ENCODE measurements at regions not wholly inside any gene's neighbourhood (a gene's known extent, or its start where the extent isn't known, plus 50 kb on each side); places are given as distances from the start of the nearest gene placed in this dataset.

DNA sequence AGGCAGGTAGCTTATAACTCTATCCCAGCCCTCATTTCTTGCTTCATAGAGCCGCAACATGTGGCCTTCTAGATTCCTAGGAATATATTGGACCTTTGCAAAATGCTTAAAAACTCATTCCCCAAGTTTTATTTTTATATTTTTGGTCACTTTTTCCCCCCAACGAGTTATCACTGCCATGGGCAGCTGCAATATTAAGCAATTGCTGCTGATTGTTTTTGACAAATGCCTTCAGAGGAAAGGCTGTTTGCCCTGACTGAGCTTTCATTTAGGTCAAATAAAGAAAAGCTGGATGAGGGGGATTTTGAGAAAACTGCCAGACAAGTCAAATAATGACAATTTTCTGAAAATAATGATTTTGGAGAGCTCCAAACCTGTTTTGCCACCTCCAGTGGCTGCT is 976.9 kb upstream of the MBL2 start:
- no peak for DNase-seq

DNA sequence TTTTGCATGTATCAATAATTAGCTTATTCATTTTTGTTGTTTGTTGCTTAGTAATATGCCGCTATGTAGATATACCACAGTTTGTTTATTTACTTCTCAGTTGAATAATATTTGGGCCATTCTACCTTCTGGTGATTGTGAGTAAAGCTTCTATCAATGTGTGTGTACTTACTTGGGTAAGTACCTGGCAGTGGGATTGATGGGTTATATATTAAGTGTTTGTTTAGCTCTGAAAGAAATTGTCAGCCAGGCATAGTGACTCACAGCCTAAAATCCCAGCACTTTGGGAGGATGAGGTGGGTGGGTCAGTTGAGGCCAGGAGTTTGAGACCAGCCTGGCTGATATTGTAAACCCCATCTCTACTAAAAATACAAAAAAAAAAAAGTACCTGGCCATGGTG is 975.7 kb upstream of the MBL2 start:
- no peak for DNase-seq

DNA sequence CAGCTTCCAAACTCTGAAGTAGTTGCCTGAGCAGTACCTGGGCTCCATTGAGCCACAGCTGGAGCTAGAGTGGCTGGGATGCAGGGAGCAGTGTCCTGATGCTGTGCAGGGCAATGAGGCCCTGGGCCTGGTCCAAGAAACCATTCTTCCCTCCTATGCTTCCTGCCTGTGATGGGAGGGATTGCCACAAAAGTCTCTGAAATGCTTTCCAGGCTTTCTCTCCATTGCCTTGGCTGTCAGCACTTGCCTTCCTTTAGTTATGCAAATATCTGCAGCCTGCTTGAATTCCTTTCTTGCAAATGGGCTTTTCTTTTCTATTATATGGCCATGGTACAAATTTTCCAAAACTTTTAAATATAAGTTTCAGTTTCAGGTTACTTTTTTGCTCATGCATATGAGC is 972.2 kb upstream of the MBL2 start:
- DNase-seq, result no peak

DNA sequence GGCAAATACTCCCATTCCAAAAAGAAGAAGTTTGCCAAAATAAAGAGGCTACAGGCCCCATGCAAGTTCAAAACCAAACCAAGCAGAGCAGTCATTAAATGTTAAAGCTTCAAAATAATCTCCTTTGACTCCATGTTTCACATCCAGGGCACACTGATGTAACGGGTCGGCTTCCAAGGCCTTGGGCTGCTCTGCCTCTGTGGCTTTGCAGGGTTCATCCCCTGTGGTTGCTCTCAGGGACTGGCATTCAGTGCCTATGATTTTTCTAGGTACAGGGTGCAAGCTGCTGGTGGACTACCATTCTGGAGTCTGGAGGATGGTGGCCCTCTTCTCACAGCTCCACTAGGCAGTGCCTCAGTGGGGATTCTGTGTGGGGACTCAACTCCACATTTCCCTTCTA is 971.6 kb upstream of the MBL2 start:
- DNase-seq, result no peak

DNA sequence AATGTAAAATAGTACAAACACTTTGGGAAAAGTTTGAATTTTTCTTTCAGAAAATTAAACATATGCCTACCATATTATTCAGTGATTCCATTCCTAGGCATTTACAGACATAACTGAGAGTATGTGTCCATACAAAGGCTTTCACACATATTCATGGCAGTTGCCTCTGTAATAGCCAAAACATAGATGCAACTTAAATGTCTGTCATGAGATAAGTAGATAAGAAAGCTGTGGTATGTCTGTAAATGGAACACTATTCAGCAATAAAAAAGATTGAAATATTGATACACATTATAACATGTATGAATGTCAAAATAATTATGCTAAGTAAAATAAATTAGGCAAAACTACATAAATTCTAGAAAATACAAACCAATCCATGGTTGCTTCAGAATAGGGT is 964.5 kb upstream of the MBL2 start:
- DNase-seq, result no peak

DNA sequence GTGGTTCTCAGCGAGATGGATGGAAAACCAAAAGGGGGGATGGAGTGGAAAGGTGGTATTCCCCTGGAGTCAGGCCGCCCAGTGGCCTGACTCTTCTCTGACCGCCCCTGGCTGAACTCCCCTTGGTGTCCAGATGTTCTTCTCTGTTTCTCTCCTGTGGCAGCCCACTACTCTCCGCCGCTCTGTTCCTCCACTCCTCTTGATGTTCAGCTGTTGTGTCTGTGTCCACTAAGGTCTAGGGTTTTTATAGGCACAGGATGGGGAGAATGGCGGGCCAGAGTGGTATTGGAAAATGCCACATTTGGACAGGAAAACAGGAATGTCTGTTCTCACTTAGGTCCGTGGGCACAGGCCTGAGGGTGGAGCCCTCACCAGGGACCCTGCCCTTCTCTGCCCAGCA is 954.3 kb upstream of the MBL2 start:
- no peak for DNase-seq

DNA sequence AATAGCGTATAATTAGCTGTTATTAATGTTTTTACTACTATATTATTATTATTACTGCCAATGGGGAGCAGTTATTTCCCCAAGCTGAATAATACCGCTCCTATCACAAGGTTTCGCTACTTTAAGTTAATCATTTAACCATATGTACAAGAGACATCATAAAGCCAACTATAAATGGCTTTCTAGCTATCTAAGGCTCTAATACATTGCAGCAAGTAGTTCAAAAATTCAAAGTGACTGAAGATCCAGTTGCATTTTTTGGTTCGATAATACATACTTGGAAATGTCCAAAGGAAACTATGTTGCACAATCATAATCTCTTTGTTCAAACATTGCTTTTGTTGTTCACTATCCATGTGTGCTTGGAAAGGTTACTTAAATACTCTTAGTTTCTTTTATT is 952.0 kb upstream of the MBL2 start:
- no peak for DNase-seq

DNA sequence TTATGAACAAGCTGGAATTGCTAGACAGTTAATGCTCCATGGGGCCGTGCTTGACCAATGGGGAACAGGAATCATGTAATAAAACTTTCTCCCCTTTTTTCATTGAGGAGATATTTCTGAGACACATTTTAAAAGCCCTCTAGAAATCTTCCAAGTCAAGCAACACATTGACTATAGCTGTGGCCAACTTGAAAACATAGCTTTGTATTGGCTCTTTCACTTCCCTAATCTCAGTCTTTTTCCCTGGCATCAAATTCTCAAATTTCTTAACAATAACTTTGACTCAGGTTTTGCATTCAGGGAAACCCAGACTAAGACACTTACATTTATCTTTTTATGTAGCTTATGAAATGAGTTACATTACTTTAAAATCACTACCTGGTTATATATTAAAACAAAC is 947.1 kb upstream of the MBL2 start:
- no peak for DNase-seq

DNA sequence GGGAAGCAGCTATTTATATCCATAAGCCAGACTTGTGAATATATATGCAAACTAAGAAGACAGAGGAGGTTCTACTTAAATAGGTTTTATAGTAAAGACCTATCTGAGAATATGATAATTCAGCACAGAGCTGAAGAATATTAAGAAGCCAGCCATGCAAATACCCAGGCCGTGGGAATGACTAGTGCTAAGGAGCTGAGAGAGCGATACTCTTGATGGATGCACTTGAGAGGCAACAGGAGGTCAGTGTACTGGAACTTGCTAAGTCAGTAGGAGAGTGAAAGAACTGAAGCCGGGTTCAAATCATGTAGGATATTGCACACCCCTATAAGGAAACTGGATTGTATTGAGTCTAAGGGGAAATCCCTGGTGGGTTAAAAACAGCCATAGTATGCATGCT is 943.6 kb upstream of the MBL2 start:
- DNase-seq, result no peak

DNA sequence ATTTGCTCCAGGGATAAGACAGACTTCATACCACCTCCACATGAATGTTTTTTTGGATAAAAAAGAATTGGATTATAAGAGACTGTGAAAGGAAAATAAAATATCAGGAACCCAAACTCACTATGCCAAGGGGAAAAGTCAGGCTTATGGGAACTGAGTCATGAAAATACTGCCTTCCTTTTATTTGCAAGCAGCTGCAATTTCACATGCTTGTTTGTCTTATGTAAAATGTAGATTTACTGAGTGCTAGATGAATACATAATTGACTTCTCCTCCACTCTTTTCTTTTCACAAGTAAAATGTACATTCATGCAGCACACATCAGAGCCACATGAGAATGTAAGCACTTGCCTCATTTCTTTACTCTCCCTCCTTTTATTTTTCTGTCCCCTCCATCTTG is 940.8 kb upstream of the MBL2 start:
- DNase-seq, result no peak

DNA sequence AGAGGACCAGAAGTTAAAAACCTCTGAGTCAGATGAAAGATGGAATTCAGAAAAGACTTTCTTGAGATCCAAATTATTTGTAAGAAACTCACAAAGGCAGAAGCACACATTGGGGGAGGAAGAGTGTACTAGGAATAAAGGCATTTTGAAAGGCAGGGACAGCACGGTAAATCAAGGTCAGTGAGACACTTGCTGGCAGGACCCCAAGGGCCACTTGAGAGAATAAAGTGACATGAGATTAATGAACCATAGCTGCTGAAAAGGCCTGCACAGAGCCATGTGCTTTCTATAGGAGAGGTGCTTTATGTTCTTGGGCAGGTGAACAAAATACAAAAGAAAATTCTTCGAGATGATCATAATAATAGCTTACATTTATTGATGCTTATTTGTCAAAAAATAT is 929.9 kb upstream of the MBL2 start:
- DNase-seq, result no peak

DNA sequence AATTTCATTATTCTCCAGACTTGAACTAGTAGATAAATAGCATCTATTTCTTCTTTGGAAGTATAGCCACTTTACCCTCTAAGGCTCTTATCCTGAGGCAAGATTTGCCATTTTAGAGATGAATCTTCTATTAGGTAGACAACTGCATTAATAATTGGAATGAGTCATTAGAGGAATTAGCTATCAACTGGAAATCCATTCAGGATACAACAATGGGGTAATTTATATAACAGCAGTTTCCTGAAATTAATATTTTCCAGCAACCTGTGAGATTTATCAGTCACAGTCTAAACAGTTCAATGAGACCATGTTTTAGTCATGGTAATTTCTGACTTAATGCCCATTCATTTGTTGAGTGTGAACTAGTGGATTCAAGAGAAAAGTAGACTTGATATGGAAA is 928.6 kb upstream of the MBL2 start:
- no peak for DNase-seq

DNA sequence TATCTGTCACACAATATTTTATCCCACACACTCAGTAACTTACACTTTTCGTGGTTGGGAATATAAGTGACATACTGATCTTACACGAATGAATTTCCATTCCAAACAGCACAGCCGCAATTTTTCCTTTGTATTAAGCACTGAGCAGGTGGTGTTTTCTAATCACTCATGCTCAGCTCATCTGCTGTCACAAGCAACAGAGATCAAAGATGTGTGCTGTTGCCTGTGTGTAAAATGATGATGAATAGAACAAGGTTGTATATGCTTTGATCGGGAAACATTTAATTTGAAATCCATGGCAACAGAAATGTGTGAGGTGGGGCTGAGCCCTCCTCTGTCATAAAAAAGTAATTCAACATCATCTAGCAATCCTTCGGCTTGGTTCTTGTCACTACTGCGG is 927.7 kb upstream of the MBL2 start:
- DNase-seq, result no peak

DNA sequence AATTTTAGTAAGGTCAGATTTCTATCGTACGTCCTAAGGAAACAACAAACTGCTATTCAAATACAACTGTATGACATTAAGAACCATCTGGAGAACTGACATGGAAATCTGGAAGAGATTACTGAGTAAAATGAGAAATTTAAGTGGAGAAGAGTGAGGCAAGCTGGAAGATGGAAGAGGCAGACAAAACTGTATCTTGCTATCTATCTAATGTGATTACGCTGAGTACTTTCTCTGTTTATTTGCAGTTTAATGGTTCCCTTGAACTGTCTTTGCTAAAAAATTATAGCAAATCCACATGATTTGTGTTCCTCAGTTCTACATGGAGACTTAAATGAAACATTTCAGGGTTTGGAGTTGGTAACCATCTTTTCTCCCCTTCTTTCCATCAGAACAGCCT is 927.1 kb upstream of the MBL2 start:
- DNase-seq, result peak; percentile 18

DNA sequence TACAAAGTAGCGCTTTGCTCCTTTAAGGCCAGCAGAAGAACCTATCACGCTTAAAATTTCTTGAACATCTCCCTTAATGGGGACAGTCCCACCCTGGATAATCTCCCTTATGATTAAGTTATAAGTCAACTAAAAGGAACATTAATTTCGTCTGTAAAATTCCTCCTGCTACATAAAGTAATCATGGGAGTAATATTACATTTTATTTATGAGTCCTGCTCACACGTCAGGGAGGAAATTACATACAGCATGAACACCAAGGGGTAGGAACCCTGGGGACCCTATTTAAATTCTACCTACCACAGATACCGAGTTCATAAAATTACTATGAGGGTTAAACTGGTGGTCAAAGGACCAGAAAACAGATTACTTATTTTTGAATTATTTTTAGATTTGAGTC is 926.6 kb upstream of the MBL2 start:
- DNase-seq, result no peak

DNA sequence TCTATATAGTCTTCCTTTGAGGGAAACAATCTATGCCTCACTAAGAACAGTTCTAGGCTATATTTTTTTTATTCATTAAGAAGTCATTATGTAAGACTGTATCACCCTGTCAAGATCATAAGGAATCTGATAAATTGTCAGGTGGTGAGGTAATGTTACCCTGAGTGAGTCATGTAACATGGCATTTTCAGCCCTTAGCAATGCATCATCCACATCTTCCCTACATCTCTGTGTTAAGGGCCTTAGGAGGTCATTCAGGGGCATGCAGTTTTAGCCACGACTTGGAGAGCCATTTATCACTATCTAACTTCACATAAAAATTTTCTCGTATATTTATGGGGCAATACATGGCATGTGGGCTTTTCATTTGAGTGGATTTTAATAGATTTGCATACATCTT is 924.5 kb upstream of the MBL2 start:
- DNase-seq, result no peak

DNA sequence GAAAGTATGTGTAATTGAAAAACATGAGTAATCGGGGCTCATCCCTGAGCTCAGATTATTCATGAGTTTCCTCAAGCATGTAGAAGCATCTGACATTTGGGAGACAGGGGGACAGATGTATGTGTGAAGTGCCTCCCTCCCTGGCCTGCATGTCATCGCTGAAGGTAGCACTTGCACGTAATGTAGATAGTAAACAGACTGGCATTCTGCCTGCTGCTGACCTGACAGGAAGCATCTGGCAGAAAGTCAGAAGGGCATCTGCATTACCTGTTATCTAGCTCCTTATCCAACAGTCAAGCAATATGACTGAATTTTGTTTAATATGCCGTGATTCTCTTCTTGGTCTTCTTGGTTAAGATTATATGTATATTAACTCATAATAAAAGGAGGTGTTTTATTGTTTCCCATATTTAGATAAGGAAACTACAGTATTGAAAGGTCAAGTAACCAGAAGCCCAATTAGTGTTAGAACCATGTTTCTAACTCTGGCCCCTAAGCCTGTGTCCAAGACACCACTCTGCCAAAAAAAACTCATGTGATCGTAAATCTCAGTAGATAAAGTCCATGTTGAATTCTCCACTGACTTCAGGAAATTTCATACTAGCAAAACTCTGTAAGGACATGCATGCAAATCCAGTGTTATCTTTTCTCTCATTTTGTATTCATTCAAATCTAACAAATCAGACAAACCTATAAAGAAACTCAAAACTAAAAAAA is 918.1 kb upstream of the MBL2 start:
- no peak for DNase-seq

DNA sequence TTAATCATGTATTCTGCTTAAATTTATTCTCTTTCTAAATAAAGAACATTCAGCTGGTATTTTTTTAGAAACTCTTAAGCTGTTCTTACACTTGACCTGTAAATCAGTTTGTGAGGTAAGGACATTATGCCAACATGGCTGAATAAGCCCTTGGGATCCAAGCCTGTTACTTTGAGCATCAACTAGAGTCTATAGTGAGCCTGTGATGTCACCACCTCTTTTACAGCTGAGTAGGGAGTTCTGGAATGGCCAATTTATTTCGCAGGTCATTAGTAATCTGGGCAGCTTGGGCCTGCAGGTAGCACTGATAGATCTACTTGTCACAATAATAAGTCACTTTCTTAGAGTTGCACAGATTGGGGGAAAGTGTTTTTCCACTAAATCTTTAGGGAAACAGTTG is 915.2 kb upstream of the MBL2 start:
- no peak for DNase-seq

DNA sequence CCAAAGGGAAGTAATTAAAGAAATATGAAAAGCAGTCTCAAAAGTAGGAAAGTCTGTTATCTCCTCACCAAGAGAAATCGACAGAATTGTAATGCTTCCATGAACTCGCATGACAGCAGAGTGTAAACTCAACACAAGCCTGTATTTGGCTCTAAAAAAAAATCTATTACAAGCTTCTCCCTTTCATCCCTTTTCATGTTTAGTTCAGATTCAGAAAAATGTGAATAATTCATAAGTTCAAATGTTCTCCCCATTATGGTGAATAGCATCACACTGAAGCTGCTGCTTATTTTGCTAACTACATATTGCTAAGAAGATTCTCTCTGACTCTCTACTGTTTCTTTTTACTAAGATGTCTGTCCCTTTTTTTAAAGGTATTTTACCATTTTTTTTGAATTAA is 910.3 kb upstream of the MBL2 start:
- DNase-seq, result no peak

DNA sequence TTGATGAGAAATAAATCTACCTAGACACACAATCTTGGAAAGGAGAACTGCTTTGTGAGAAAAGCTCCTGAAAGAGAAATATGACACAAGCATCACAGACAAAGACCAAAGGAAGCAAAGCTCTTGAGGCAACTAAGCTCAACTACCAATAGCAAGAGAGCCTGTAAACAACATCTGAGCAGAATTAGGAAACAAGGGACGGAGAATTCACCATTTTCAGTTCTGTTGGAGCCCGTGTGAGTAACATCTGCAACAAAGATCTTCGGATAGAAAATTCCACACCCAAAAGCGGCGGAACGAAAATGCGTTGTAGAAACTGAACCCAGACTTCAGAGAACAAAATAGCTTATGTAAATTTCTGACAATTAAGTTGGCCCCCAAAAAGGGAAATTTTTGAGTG is 909.9 kb upstream of the MBL2 start:
- peak; percentile 3 for DNase-seq

DNA sequence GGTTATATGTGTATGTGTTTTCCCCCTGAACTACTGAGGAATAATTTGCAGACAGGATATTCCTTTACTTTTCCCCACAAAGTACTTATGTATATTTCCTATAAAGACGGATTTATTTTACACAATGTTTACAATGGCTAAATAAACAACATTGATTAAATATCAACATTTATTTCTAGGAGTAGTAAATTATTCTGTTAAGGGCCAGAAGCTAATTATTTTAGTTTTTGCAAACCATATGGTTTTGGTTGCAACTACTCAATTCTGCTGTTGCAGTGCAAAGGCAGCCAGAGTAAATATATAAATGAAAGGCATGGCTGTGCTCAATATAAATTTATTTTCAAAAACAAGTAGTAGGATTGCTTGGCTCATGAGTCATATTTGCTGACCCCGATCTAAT is 907.1 kb upstream of the MBL2 start:
- no peak for DNase-seq

DNA sequence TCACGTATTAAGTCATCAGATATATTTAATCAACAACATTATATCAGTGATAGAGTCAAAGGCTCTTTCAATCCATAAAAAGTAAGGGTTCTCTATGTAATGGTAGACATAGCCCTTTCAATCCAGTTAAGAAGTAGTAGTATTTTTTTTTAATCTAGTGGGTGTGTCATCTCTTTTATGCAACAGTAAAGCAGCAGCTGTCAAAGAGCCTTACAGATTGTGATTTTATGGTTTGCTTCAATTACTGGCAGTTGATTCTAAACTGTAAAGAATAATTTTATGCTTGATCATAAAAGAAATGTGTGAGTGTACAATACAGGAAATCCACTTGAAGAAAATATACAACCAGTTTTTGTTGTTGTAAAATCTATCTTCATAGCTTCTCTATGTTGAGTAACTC is 902.6 kb upstream of the MBL2 start:
- DNase-seq, result no peak

DNA sequence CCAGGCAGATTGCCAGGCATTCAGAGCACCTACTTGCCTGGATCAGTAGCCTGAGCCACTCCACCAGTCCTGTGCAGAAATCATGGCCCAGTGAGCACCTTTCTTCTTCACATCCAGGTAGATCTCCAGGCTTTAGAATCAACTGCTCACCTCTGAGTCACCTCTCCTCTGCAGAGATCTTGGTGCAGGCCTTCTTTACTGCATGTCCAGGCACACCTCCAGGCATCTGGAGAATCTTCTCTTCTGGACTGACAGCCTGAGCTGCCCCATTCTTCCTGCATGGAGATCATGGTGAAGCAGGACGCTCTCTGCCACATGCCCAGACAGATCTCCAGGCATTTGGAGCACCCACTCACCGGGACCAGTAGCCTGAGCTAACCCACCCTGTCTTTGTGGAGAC is 894.5 kb upstream of the MBL2 start:
- no peak for DNase-seq

DNA sequence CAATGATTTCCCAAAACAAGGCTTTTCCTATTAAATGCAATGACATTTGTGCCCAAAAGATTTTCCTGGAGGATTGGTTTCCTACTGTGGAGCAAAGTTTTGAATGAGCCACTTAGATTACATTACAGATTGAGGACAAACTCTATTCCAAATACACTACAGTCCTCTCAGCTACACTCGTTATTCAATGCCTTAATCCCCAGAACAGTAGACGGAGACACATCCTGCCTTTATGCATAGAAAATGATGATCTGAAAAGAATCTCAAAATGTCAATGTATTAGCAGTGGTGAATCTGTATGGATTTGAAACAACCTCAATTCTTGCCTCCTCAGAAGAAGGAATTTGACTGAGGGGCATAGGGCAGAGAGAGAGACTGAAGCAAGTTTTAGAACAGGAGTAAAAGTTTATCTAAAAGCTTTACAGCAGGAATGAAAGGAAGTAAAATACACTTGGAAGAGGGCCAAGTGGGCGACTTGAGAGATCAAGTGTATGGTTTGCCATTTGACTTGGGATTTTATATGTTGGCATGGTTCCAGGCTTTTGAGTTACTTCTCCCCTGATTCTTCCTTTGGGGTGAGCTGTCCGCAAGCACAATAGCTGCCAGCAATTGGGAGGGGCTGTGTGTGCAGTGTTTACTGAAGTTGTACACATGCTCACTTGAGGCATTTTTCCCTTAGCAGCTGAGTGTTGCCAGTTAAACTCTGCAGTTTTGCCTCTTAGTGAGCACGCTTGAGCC is 891.9 kb upstream of the MBL2 start:
- DNase-seq, result peak; percentile 20

DNA sequence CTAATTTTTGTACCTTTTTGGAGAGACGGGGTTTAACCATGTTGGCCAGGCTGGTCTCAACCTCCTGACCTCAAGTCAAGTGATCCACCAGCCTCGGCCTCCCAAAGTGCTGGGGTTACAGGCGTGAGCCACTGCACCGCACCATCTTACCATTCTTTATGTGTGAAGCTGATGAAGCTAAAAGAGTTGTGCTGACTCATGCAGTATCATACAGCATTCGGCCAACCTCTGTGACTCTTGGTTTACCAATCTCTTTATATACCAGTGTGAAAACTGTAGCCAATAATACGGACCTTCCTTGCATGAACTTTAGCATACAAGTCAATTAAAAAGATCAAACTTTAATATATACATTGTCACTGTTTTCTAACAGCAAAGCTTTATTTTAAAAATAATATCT is 878.2 kb upstream of the MBL2 start:
- no peak for DNase-seq
